Liver (tissue), 3 donors: ENCODE measurements at regions not wholly inside any gene's neighbourhood (a gene's known extent, or its start where the extent isn't known, plus 50 kb on each side); places are given as distances from the start of the nearest gene placed in this dataset.

Experiments
- EGR1 ChIP-seq, 2 donors: IDR thresholded peaks; 2 replicates each; pipeline ENCODE4 v1.6.1; 2016 to 2018; ENCODE audit warnings: antibody characterized with exemption in 2 of 2, low read depth in 2 of 2
- GABPA ChIP-seq, 2 donors: IDR thresholded peaks in 1 of 2; conservative IDR thresholded peaks in 1 of 2; 2 replicates each; pipeline ENCODE4 v1.6.1; 2016; ENCODE audit warnings: antibody characterized with exemption in 2 of 2, mild to moderate bottlenecking in 1 of 2, moderate library complexity in 1 of 2
- RAD21 ChIP-seq, 2 donors: IDR thresholded peaks; 2 replicates each; pipeline ENCODE4 v1.6.1; 2016; ENCODE audit warnings: antibody characterized with exemption in 2 of 2, mild to moderate bottlenecking in 2 of 2
- RXRA ChIP-seq, 2 donors: IDR thresholded peaks; 2 replicates each; pipeline ENCODE4 v1.6.1; 2017 to 2018; ENCODE audit warnings: antibody characterized with exemption in 2 of 2, mild to moderate bottlenecking in 1 of 2
- SP1 ChIP-seq: IDR thresholded peaks from 2 replicates; pipeline ENCODE4 v1.6.1; 2018; ENCODE audit warnings: antibody characterized with exemption, mild to moderate bottlenecking
- TAF1 ChIP-seq: conservative IDR thresholded peaks from 2 replicates; pipeline ENCODE4 v1.6.1; 2016; ENCODE audit warnings: antibody characterized with exemption, mild to moderate bottlenecking
- YY1 ChIP-seq: IDR thresholded peaks from 2 replicates; pipeline ENCODE4 v1.6.1; 2016; ENCODE audit warnings: antibody characterized with exemption, mild to moderate bottlenecking
- TF ChIP-seq, protein P1 (sequence below): IDR thresholded peaks from 2 replicates; pipeline ENCODE4 v1.6.1; 2016; ENCODE audit warnings: antibody characterized with exemption
- TF ChIP-seq, protein P2 (sequence below): fragments of 150-350 bp; IDR thresholded peaks from 2 replicates; pipeline ENCODE4 v1.5.1; 2017; ENCODE audit warnings: improper control_type of control experiment, low read depth, low read length; ENCODE audit not compliant: missing input control
- TF ChIP-seq, protein P3 (sequence below): IDR thresholded peaks from 2 replicates; pipeline ENCODE4 v1.6.1; 2016; ENCODE audit warnings: antibody characterized with exemption, mild to moderate bottlenecking
- TF ChIP-seq, protein P4 (sequence below): IDR thresholded peaks from 2 replicates; pipeline ENCODE4 v1.6.1; 2016; ENCODE audit warnings: antibody characterized with exemption
- donor health status: healthy.
- donor health status: healthy.

DNA sequence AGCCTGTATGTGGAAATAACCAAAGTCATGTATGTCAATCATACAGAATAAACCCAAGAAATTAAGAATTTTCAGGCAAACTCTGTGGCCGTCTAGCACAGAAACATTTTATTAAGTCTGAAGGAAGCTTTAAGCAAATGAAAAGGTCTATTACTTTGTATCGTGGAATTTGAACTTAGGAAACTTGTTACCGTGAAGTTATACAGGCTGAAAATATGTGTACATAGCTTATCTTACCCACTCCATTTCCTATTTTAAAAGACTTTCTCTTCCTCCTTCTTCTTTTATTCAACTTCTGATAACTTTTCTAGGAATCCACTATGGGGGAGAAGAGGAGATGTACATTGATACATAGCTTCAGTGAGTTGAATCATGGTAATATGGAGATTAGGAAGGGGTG is 108.3 kb downstream of the AGTR2 start:
- TF ChIP-seq, protein P1, sequence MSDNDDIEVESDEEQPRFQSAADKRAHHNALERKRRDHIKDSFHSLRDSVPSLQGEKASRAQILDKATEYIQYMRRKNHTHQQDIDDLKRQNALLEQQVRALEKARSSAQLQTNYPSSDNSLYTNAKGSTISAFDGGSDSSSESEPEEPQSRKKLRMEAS = no peak
- TF ChIP-seq, protein P2, sequence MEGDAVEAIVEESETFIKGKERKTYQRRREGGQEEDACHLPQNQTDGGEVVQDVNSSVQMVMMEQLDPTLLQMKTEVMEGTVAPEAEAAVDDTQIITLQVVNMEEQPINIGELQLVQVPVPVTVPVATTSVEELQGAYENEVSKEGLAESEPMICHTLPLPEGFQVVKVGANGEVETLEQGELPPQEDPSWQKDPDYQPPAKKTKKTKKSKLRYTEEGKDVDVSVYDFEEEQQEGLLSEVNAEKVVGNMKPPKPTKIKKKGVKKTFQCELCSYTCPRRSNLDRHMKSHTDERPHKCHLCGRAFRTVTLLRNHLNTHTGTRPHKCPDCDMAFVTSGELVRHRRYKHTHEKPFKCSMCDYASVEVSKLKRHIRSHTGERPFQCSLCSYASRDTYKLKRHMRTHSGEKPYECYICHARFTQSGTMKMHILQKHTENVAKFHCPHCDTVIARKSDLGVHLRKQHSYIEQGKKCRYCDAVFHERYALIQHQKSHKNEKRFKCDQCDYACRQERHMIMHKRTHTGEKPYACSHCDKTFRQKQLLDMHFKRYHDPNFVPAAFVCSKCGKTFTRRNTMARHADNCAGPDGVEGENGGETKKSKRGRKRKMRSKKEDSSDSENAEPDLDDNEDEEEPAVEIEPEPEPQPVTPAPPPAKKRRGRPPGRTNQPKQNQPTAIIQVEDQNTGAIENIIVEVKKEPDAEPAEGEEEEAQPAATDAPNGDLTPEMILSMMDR = no peak
- no peak for TF ChIP-seq EGR1 (IDR thresholded peaks at IDR 0.05; ENCODE audit: low read depth in 2 of 2)
- TF ChIP-seq, protein P3, sequence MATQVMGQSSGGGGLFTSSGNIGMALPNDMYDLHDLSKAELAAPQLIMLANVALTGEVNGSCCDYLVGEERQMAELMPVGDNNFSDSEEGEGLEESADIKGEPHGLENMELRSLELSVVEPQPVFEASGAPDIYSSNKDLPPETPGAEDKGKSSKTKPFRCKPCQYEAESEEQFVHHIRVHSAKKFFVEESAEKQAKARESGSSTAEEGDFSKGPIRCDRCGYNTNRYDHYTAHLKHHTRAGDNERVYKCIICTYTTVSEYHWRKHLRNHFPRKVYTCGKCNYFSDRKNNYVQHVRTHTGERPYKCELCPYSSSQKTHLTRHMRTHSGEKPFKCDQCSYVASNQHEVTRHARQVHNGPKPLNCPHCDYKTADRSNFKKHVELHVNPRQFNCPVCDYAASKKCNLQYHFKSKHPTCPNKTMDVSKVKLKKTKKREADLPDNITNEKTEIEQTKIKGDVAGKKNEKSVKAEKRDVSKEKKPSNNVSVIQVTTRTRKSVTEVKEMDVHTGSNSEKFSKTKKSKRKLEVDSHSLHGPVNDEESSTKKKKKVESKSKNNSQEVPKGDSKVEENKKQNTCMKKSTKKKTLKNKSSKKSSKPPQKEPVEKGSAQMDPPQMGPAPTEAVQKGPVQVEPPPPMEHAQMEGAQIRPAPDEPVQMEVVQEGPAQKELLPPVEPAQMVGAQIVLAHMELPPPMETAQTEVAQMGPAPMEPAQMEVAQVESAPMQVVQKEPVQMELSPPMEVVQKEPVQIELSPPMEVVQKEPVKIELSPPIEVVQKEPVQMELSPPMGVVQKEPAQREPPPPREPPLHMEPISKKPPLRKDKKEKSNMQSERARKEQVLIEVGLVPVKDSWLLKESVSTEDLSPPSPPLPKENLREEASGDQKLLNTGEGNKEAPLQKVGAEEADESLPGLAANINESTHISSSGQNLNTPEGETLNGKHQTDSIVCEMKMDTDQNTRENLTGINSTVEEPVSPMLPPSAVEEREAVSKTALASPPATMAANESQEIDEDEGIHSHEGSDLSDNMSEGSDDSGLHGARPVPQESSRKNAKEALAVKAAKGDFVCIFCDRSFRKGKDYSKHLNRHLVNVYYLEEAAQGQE = no peak
- no peak for TF ChIP-seq TAF1
- TF ChIP-seq RXRA (IDR thresholded peaks at IDR 0.05) = no peak
- TF ChIP-seq, protein P4, sequence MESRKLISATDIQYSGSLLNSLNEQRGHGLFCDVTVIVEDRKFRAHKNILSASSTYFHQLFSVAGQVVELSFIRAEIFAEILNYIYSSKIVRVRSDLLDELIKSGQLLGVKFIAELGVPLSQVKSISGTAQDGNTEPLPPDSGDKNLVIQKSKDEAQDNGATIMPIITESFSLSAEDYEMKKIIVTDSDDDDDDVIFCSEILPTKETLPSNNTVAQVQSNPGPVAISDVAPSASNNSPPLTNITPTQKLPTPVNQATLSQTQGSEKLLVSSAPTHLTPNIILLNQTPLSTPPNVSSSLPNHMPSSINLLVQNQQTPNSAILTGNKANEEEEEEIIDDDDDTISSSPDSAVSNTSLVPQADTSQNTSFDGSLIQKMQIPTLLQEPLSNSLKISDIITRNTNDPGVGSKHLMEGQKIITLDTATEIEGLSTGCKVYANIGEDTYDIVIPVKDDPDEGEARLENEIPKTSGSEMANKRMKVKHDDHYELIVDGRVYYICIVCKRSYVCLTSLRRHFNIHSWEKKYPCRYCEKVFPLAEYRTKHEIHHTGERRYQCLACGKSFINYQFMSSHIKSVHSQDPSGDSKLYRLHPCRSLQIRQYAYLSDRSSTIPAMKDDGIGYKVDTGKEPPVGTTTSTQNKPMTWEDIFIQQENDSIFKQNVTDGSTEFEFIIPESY = no peak
- TF ChIP-seq GABPA (IDR thresholded peaks at IDR 0.05 in 1 of 2, conservative IDR thresholded peaks at IDR 0.05 in 1 of 2) = no peak
- TF ChIP-seq RAD21 (IDR thresholded peaks at IDR 0.05) = no peak
- no peak for TF ChIP-seq SP1
- TF ChIP-seq YY1 = no peak
